ENCODE measurements at regions not wholly inside any gene's neighbourhood (a gene's known extent, or its start where the extent isn't known, plus 50 kb on each side); places are given as distances from the start of the nearest gene placed in this dataset.

- intact Hi-C loops (cut with DNase I) = no loop called here
- no peak for DNase-seq (ENCODE audit: low spot score)
Measured at GRCh38 chr2:239583171-239583878, 182.5 kb upstream of the HDAC4 start.

- intact Hi-C loops (cut with DNase I) = no loop called here
- DNase-seq (ENCODE audit: low spot score) = no peak
Measured at GRCh38 chr2:239582476-239582875, 181.7 kb upstream of the HDAC4 start.

DNA sequence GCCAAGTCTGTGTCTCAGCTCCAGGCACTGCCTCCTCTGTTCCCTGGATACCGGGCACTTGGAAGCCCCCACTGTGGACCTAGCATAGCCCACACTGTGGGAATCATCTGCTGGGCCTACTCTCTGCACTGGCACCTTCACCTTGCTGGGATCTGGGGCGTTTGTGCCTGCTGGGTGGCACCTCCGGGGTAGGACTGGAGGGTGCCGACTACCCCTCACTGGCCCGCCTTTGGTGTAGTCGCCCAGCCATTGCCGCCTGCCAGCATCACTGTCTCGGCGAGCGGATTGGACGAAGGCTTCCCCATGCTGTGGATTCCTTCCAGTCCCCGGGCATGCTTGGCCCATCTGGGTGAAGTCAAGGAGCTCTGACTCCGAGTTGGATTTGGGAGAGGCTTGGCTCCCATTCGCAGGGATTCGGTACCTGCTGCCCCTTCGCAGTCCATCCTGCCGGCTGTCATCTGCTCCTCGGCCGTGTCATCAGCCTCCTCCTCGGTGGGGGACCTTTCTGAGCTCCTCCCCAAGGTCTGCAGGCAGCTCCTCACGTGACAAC is 180.6 kb upstream of the HDAC4 start:
- DNase-seq (ENCODE audit: low spot score) = peak; percentile 66
- intact Hi-C loops (cut with DNase I) = no loop called here

DNA sequence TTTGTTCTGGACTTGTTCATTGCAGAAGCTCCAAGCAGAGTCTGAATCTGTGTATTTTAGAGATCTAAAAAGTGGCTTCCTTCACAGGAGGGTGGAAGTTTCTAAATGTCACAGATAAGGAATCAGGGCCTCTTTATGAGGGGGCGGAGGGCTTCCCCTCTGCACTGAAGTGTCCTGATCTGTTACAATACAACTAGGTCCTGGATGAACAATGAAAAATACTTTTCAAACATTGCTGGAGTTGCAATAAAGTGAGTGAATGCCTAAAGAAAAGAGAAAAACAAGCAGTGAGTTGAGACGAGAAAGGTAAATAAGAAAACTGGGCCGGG is 179.3 kb upstream of the HDAC4 start:
- intact Hi-C loops (cut with DNase I) = no loop called here
- no peak for DNase-seq (ENCODE audit: low spot score)

DNA sequence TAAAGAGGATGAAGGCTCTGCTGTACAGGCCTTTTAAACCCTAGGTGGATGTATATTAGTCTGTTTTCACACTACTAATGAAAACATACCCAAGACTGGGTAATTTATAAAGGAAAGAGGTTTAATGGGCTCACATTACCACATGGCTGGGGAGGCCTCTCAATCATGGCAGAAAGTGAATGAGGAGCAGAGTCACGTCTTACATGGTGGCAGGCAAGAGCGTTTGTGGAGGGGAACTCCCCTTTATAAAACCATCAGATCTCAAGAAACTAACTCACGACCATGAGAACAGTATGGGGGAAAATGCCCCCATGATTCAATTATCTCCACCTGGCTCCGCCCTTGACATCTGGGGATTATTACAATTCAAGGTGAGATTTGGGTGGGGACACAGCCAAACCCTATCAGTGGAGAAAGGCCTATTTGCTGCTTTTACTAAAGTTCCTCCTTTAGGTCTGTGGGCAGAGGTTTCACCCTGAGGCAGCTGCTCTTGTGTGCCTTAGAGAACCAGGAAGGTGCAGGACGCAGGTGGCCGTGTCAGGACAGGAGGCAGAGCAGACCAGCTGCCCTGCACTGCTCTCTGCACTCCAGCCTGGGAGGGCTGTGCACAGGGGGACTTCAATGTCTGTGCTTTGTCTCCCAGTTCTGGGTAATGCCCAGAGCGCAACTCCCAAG is 178.8 kb upstream of the HDAC4 start:
- DNase-seq (ENCODE audit: low spot score) = no peak
- intact Hi-C loops (cut with DNase I) = no loop called here

DNA sequence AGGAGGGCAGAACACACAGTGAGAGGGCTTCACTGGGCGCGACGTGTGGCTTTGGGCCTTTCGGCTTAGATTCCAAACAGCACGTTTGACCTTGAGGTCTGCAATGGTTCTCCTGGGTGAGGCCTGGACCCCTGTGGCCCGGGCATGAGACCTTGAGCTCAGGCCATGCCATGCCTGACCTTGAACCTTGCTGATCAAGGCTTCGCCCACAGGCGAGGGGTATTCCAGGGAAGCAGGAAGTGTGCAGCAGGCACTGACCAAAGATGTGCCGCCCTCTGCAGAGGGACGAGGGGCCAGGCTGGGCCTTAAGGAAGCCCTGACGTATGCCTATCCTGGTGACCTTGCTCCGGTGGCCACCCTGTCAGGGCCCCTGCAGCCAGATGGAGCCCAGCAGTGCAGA is 178.3 kb upstream of the HDAC4 start:
- intact Hi-C loops (cut with DNase I) = no loop called here
- DNase-seq (ENCODE audit: low spot score) = no peak

- DNase-seq (ENCODE audit: low spot score) = no peak
- intact Hi-C loops (cut with DNase I) = no loop called here
Measured at GRCh38 chr2:239578381-239578780, 177.6 kb upstream of the HDAC4 start.

DNA sequence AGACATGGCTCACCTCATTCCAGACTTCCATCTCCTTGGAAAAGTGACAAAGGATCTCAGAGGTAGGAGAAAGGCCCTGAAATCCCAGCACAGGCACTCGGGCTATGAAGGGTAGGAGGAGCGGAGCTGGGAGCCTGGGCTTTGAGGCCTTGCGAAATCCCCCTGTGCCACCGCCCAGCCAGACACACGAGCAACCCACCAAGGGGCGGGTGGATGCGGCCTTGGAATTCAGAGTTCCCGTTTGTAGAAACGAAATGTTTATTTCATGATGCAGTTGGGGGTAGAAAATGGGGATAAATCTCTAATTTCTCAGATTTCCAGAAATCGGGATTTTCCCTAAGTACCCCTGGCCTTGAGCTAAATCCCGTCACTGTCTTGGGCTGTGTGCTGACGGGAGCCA is 177.1 kb upstream of the HDAC4 start:
- DNase-seq (ENCODE audit: low spot score) = no peak
- intact Hi-C loops (cut with DNase I) = no loop called here

- intact Hi-C loops (cut with DNase I) = no loop called here
- DNase-seq (ENCODE audit: low spot score) = no peak
Measured at GRCh38 chr2:239576784-239577685, 176.2 kb upstream of the HDAC4 start.

DNA sequence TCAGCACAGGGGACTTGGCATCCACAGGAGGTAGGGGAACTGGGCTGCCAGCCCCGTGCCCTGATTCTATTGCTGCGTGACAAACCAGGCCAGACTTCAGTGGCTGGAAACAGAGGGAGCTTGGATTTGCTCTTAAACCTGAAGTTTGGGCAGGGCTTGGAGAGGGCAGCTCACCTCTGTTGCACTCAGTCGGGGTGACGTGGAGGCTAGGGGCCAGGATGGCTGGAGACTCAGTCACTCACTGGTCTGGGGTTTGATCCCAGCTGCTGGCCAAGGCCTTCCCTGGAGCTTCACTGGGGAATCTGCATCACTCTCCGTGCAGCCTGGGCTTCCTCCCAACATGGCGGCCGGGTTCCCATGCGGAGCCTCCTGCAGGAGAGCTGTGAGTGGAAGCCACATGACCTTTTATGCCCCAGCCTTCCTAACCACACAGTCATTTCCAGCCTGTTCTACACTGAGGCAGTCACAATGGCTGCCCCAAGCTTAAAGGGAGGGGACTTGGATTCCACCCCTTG is 175.2 kb upstream of the HDAC4 start:
- DNase-seq (ENCODE audit: low spot score) = no peak
- intact Hi-C loops (cut with DNase I) = no loop called here

- no peak for DNase-seq (ENCODE audit: low spot score)
- intact Hi-C loops (cut with DNase I) = no loop called here
Measured at GRCh38 chr2:239574434-239575156, 173.8 kb upstream of the HDAC4 start.

DNA sequence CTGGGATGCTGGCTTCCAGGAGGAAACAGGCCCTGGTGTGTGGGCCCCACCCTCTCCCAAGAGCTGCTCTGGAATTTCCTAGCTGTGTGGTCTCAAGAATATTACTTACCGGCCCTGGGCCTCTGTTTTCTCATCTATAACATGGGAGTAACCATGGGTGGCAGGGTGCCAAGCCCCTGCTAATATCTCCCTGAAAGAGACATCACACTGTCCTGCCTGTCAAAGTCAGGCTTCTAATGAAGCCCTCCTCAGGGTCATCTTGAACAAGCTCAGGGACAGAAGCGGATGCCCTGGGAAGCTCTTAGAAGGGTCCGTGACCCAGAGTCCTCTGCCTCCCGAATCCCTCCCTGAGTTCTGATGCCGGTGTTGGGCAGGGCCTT is 173.2 kb upstream of the HDAC4 start:
- DNase-seq (ENCODE audit: low spot score) = no peak
- intact Hi-C loops (cut with DNase I) = no loop called here

- no peak for DNase-seq (ENCODE audit: low spot score)
- intact Hi-C loops (cut with DNase I) = no loop called here
Measured at GRCh38 chr2:239570971-239571520, 170.2 kb upstream of the HDAC4 start.

GRCh38 chr2:239570216-239570925 is 169.6 kb upstream of the HDAC4 start:
- intact Hi-C loops (cut with DNase I) = no loop called here
- DNase-seq (ENCODE audit: low spot score) = no peak

DNA sequence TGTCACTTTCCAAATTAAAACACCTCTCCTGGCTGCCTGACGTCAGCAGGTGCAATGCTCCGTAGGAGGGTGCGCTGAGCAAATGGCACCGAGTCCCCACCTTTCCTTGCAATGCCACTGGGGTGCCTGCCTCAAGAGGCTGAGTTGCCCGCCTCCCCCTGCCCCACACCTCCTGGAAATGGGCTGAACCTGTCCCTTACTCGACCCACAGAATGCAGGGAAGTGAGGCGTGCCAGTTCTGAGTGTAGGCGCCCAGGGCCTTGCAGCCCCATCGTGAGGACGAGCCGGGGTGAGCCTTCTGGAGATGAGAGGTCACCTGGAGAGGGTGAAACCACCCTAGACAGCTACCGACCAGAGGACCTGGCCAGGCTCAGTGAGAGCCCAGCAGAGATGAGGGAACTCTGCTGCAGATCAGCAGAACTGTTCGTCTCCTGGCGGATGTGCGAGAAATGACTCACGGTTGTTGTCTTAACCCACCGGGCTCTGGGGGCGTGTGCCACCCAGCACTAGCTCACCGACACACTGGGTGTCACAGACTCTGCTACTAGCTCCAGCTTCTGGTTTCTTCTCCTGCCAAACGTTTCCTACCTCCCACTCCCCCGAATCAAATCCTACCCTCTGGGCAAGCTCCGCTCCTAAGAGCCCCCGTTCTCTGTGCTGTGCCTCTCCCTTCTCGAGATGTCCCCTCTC is 168.7 kb upstream of the HDAC4 start:
- no peak for DNase-seq (ENCODE audit: low spot score)
- intact Hi-C loops (cut with DNase I) = no loop called here

DNA sequence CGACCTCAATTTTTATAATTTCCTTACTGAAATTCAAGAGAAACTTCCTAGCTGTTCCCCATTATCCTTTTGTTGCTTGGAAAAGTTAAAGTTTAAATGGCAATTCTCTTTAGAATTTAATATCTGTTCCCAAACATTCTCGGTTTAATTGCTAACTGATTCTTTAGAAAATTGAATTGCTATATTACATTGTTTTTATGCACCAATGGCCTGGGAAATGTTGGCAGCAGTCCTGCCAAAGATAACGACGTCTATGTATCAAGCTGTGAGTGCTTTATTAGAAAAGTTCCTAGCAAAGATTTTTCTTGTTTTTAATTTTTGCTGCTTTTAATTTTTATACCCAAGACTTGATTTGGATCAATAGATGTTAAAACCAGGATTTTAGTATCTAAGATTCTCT is 167.8 kb upstream of the HDAC4 start:
- intact Hi-C loops (cut with DNase I) = no loop called here
- no peak for DNase-seq (ENCODE audit: low spot score)

DNA sequence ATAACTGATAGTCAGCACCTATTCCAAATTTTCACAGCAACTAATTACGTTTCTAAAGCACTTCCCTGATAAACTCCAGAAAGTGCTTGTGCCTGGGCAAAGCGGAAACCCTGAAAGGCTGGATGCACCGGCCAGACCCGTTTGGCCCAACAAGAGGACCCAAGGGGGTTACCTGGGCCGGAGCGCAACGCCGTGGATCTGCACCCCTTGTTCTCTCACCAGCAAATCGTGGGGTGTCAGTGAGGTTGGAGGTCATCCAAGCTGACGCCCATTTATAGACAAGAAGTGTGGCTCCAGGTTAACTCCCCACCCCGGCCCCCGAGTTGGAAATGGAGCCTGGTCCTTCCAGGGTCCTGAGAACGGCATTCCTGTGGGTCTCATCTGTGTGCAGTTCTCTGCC is 167.0 kb upstream of the HDAC4 start:
- intact Hi-C loops (cut with DNase I) = no loop called here
- no peak for DNase-seq (ENCODE audit: low spot score)

GRCh38 chr2:239566995-239567568 is 166.3 kb upstream of the HDAC4 start:
- intact Hi-C loops (cut with DNase I) = no loop called here
- no peak for DNase-seq (ENCODE audit: low spot score)
